Fibroblast of lung (primary cell): ENCODE measurements at regions not wholly inside any gene's neighbourhood (a gene's known extent, or its start where the extent isn't known, plus 50 kb on each side); places are given as distances from the start of the nearest gene placed in this dataset.

ENCODE experiments used
- DNase-seq, 2 donors: peaks; one replicate each; pipeline versions ENCODE4 v3.0.0 to v3.0.0-alpha.2; 2010; ENCODE audit warnings: low read depth in 2 of 2
- H2AFZ ChIP-seq: 2 replicates; pipeline ENCODE4 v1.5.1; 2012; ENCODE audit warnings: low read length, control low read depth, inconsistent platforms
- H3K27ac ChIP-seq: 2 replicates; pipeline ENCODE4 v1.5.1; 2011; ENCODE audit warnings: low read length, control low read depth; ENCODE audit not compliant: insufficient read depth
- H3K27me3 ChIP-seq: 2 replicates; pipeline ENCODE4 v1.5.1; 2011; ENCODE audit warnings: mild to moderate bottlenecking, low read length; ENCODE audit not compliant: control insufficient read depth, insufficient read depth
- H3K36me3 ChIP-seq: 2 replicates; pipeline ENCODE4 v1.5.1; 2011; ENCODE audit warnings: low read length; ENCODE audit not compliant: control insufficient read depth, insufficient read depth
- H3K4me1 ChIP-seq: 2 replicates; pipeline ENCODE4 v1.5.1; 2011; ENCODE audit warnings: low read length; ENCODE audit not compliant: control insufficient read depth, insufficient read depth; ENCODE audit errors: extremely low read depth
- H3K4me2 ChIP-seq: 2 replicates; pipeline ENCODE4 v1.5.1; 2011; ENCODE audit warnings: low read length, control low read depth; ENCODE audit not compliant: insufficient read depth; ENCODE audit errors: extremely low read depth
- H3K4me3 ChIP-seq, 4 experiments: fragments of 200-600 bp in 1 of 4; sonication (generic) in 1 of 4; replicated peaks in 1 of 4; 2 replicates each; pipeline ENCODE4 v1.5.1; 2011 to 2016; ENCODE audit warnings: low read length in 4 of 4, low read depth in 3 of 4, mild to moderate bottlenecking in 3 of 4, control low read depth in 2 of 4, inconsistent platforms in 1 of 4, mixed read lengths in 1 of 4; ENCODE audit not compliant: insufficient read depth in 1 of 4; ENCODE audit errors: control extremely low read depth in 1 of 4
- H3K79me2 ChIP-seq: 2 replicates; pipeline ENCODE4 v1.5.1; 2012; ENCODE audit warnings: mild to moderate bottlenecking, low read length, inconsistent platforms; ENCODE audit not compliant: control insufficient read depth, insufficient read depth
- H3K9ac ChIP-seq: 2 replicates; pipeline ENCODE4 v1.5.1; 2011; ENCODE audit warnings: mild to moderate bottlenecking, low read length, control low read depth; ENCODE audit not compliant: insufficient read depth
- H3K9me3 ChIP-seq: 2 replicates; pipeline ENCODE4 v1.5.1; 2012; ENCODE audit warnings: low read depth, low read length; ENCODE audit not compliant: control insufficient read depth, insufficient read depth
- H4K20me1 ChIP-seq: 2 replicates; pipeline ENCODE4 v1.5.1; 2011; ENCODE audit warnings: low read length; ENCODE audit not compliant: control insufficient read depth, insufficient read depth; ENCODE audit errors: extremely low read depth
- CTCF ChIP-seq, 2 donors: IDR thresholded peaks in 1 of 2; conservative IDR thresholded peaks in 1 of 2; 1 replicate in 1 of 2; 2 replicates in 1 of 2; pipeline ENCODE4 v1.5.1; 2011 to 2012; ENCODE audit warnings: low read length in 2 of 2, control low read depth in 1 of 2, inconsistent platforms in 1 of 2, low read depth in 1 of 2, mild to moderate bottlenecking in 1 of 2
- EZH2 ChIP-seq: IDR thresholded peaks from 2 replicates; pipeline ENCODE4 v1.5.1; 2012; ENCODE audit warnings: low read length, control low read depth, mild to moderate bottlenecking; ENCODE audit errors: missing control alignments

GRCh38 chr2:20567159-20567925 is 83.6 kb downstream of the HS1BP3 start:
- no peak for DNase-seq
- no peak overlapping the region for H3K4me3 ChIP-seq
- no peaks in the 10 kb centered on the region for H3K9me3 ChIP-seq
- peaks cover 21% of the 10 kb centered on the region for H3K4me1 ChIP-seq
- no peak overlapping the region for H3K27ac ChIP-seq
- H3K9ac ChIP-seq, result no peak overlapping the region
- no peaks in the 10 kb centered on the region for H4K20me1 ChIP-seq
- H3K4me2 ChIP-seq, result no peak overlapping the region
- no peaks in the 10 kb centered on the region for H3K36me3 ChIP-seq
- no peaks in the 10 kb centered on the region for H3K27me3 ChIP-seq
- H3K79me2 ChIP-seq, result no peaks in the 10 kb centered on the region
- no peak overlapping the region for H2AFZ ChIP-seq
- TF ChIP-seq EZH2, result no peak
- no peak for TF ChIP-seq CTCF (conservative IDR thresholded peaks at IDR 0.05 in 1 of 2, IDR thresholded peaks at IDR 0.05 in 1 of 2; ENCODE audit: low read depth in 1 of 2, low read length in 2 of 2)
